Upper lobe of left lung (tissue), 6 donors: ENCODE measurements at regions not wholly inside any gene's neighbourhood (a gene's known extent, or its start where the extent isn't known, plus 50 kb on each side); places are given as distances from the start of the nearest gene placed in this dataset.

Experiments used
- ATAC-seq, 2 donors: fragments of 200-7000 bp; cut with Tn5 transposase; one replicate each; pipeline ENCODE4 v1.9.1; 2022; ENCODE audit warnings: mild to moderate bottlenecking in 2 of 2, moderate library complexity in 2 of 2; ENCODE audit not compliant: low FRiP score in 2 of 2
- DNase-seq, 2 donors: peaks; one replicate each; pipeline ENCODE4 v3.0.0-alpha.2; 2019 to 2020
- H3K27ac ChIP-seq, 4 donors: fragments of 200-600 bp; sonication (generic); one replicate each; pipeline ENCODE4 v1.5.1; 2016 to 2019
- H3K27me3 ChIP-seq, 4 donors: fragments of 200-600 bp; sonication (generic); one replicate each; pipeline ENCODE4 v1.5.1; 2017 to 2019
- H3K36me3 ChIP-seq, 4 donors: fragments of 200-600 bp; sonication (generic); one replicate each; pipeline ENCODE4 v1.5.1; 2016 to 2019
- H3K4me1 ChIP-seq, 4 donors: fragments of 200-600 bp; sonication (generic); one replicate each; pipeline ENCODE4 v1.5.1; 2018 to 2019
- H3K4me3 ChIP-seq, 4 donors: fragments of 200-600 bp; sonication (generic); one replicate each; pipeline ENCODE4 v1.5.1; 2017 to 2019; ENCODE audit warnings: mild to moderate bottlenecking in 2 of 4, moderate library complexity in 1 of 4
- H3K9me3 ChIP-seq, 4 donors: fragments of 200-600 bp; sonication (generic); one replicate each; pipeline ENCODE4 v1.5.1; 2018 to 2019
- EP300 ChIP-seq, 4 donors: sonication (generic); formaldehyde crosslinking; IDR thresholded peaks; one replicate each; pipeline ENCODE4 v1.5.1; 2017; ENCODE audit warnings: antibody characterized with exemption in 4 of 4, control low read depth in 2 of 4
- POLR2A ChIP-seq, 4 donors: fragments of 450-650 bp; IDR thresholded peaks; one replicate each; pipeline ENCODE4 v1.5.1; 2016 to 2017; ENCODE audit warnings: antibody characterized with exemption in 4 of 4, mild to moderate bottlenecking in 2 of 4
- POLR2AphosphoS5 ChIP-seq, 2 donors: sonication (generic); formaldehyde crosslinking; IDR thresholded peaks; one replicate each; pipeline ENCODE4 v1.5.1; 2017; ENCODE audit warnings: antibody characterized with exemption in 2 of 2
- WGBS, 2 donors: methylation state at CpG; one replicate each; pipeline ENCODE4 v1.1.5; 2017 to 2018; 5-methylcytosine and 5-hydroxymethylcytosine counted together
- TF ChIP-seq, protein P1 (sequence below), 6 experiments: fragments of 450-650 bp in 4 of 6; fragments of 200-600 bp in 2 of 6; sonication (generic) in 2 of 6; IDR thresholded peaks; one replicate each; pipeline ENCODE4 v1.5.1; 2016 to 2019; ENCODE audit warnings: antibody characterized with exemption in 6 of 6
- donor health status: DM: no; HTN: no; CAD: no; lungs with moderate emphysema.
- donor health status: DM: no; HTN: yes; CAD: no; lungs with severe emphysema.

DNA sequence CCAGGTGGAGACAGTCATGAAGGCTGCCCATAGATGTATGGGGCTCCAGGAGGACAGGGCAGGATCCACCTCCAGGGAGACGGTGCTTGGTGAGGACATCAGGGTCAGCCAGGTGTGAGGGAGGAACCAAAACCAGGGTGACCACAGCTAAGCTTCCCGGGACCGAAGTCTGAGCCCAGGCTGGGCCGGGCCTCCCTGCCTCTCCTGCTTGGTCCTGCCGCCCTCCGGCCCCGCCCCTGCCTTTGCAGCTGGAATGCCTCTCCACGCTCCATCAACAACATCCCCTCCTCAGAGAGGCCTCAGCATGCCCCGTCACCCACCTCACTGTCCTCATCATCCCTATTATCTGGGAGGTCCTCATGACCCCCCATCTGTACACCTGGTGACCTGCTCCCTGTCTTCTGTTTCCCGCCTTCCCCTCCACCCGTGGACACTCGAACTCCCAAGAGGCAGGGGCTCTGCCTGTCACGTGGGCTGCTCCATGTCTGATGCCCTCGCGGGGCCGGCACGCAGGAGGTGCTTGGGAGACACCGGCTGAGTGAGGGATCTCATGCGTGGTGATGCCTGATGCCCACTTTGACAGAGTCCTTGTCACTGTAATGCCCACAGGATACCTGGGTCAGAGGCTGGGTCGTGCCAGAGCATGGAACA is 59.4 kb downstream of the RTL6 start:
- Histone ChIP-seq H3K9me3 (no peaks in the 10 kb centered on the region), H3K4me1 (no peaks in the 10 kb centered on the region), H3K27ac (no peak overlapping the region), H3K27me3 (no peaks in the 10 kb centered on the region), H3K4me3 (no peak overlapping the region), H3K36me3 (no peaks in the 10 kb centered on the region)
- WGBS, 2 donors = 83 to 91% methylated on average over 19 to 20 of the region's 20 CpGs
- ATAC-seq (no peak), DNase-seq (no peak)
- TF ChIP-seq, protein P1, sequence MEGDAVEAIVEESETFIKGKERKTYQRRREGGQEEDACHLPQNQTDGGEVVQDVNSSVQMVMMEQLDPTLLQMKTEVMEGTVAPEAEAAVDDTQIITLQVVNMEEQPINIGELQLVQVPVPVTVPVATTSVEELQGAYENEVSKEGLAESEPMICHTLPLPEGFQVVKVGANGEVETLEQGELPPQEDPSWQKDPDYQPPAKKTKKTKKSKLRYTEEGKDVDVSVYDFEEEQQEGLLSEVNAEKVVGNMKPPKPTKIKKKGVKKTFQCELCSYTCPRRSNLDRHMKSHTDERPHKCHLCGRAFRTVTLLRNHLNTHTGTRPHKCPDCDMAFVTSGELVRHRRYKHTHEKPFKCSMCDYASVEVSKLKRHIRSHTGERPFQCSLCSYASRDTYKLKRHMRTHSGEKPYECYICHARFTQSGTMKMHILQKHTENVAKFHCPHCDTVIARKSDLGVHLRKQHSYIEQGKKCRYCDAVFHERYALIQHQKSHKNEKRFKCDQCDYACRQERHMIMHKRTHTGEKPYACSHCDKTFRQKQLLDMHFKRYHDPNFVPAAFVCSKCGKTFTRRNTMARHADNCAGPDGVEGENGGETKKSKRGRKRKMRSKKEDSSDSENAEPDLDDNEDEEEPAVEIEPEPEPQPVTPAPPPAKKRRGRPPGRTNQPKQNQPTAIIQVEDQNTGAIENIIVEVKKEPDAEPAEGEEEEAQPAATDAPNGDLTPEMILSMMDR (IDR thresholded peaks at IDR 0.05) = no peak
- TF ChIP-seq EP300 (IDR thresholded peaks at IDR 0.05) (no peak), POLR2AphosphoS5 (IDR thresholded peaks at IDR 0.05) (no peak), POLR2A (IDR thresholded peaks at IDR 0.05) (no peak)

DNA sequence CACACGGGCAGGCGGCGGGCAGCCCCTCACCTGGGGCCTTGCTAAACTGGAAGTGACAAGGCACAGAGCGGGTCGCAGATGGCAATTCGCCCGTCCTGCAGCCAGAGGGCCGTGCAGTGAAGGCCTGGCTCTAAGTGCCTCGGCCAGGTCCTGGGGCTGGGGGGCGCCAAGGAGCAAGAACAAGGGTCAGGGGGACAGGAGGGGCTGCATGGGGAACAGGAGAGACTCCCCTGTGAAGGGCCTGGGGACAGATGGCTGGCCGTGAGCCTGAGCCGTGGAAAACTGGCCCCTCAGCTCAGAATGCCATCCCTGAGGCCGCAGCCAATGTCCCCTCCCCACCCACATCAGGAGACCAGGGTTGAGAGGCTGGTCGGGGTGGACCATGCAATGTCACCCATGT is 60.0 kb downstream of the RTL6 start:
- WGBS, 2 donors = 84 to 85% methylated on average over 9 to 14 of the region's 14 CpGs
- TF ChIP-seq POLR2AphosphoS5 (IDR thresholded peaks at IDR 0.05) (no peak), POLR2A (IDR thresholded peaks at IDR 0.05) (no peak), EP300 (IDR thresholded peaks at IDR 0.05) (no peak)
- TF ChIP-seq, protein P1 (IDR thresholded peaks at IDR 0.05) = no peak
- DNase-seq (no peak), ATAC-seq (no peak)
- H3K4me3 ChIP-seq = no peak overlapping the region
- H3K9me3 ChIP-seq = no peaks in the 10 kb centered on the region
- H3K4me1 ChIP-seq = no peaks in the 10 kb centered on the region
- no peak overlapping the region for H3K27ac ChIP-seq
- no peaks in the 10 kb centered on the region for H3K36me3 ChIP-seq
- H3K27me3 ChIP-seq = no peaks in the 10 kb centered on the region

DNA sequence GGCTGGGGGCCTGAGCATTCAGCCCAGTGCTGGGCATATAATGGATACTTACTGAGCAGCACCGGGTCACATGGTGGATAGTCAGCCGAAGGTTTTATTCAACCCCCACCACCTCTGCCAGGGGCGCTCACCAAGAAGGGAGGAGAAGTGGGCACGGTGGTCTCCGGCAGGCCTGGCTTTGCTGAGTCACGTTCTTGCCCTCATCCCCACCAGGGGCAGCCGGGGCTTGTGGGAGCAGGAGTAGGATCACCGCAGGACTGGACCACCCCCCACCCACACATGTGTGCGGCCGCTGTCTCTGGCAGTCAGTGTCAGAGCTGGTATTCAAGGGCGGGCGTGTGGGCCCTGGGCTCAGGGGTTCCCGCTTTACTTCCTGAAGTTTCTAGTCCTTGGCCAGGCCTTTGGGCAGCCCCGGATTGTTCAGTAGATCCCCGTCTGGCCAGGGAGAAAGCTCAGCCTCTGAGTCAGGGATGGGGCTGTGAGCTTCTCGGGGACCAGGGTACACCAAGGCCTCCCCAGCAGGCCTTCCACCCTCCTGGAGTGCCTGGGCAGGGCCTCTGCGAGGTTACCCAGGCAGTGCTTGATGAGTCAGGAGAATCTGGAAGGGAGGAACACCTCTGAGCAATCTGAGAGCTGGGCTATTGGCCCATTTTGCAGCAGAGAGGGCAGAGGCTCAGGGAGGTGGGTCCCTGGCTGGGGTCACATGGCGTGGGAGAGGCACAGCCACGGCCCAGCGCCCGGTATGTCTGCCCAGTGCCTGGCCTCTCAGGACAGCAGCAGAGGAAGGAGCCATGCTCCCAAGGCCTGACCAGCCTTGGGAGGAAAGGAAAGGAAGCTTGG is 60.6 kb downstream of the RTL6 start:
- no peaks in the 10 kb centered on the region for H3K36me3 ChIP-seq
- H3K27ac ChIP-seq = no peak overlapping the region
- 93 to 100% methylated on average over 1 to 21 of the region's 21 CpGs for WGBS, 2 donors
- TF ChIP-seq, protein P1 (IDR thresholded peaks at IDR 0.05) = no peak
- TF ChIP-seq POLR2AphosphoS5 (IDR thresholded peaks at IDR 0.05) = no peak
- H3K4me1 ChIP-seq = no peaks in the 10 kb centered on the region
- H3K4me3 ChIP-seq = no peak overlapping the region
- H3K27me3 ChIP-seq = no peaks in the 10 kb centered on the region
- DNase-seq (no peak), ATAC-seq (no peak)
- no peaks in the 10 kb centered on the region for H3K9me3 ChIP-seq

DNA sequence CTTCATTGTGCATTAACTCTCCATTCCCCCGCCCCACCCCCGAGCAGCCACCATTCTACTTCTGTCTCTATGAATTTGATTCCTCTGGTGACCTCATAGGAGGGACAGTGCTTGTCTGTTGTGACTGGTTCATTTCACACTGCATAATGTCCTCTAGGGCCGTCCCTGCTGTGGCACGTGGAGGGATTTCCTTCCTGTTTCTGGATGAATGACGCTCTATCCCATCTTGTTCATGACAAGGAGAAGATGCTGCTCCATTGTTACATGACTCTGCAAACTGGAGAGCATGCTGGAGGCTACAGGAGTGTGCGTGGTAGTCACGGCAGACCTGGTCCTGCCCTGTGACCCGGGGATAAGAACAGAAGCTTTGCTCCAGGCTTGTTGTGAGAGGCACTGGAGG is 61.3 kb downstream of the RTL6 start:
- Histone ChIP-seq H3K4me3 (no peak overlapping the region), H3K4me1 (no peaks in the 10 kb centered on the region), H3K36me3 (no peaks in the 10 kb centered on the region), H3K27me3 (no peaks in the 10 kb centered on the region), H3K27ac (no peak overlapping the region), H3K9me3 (no peaks in the 10 kb centered on the region)
- no peak for TF ChIP-seq EP300 (IDR thresholded peaks at IDR 0.05)
- no peak for TF ChIP-seq POLR2AphosphoS5 (IDR thresholded peaks at IDR 0.05)
- no peak for TF ChIP-seq POLR2A (IDR thresholded peaks at IDR 0.05)
- TF ChIP-seq, protein P1 (IDR thresholded peaks at IDR 0.05) = no peak
- DNase-seq = no peak
- no peak for ATAC-seq
- 69 to 77% methylated on average over 7 to 8 of the region's 8 CpGs for WGBS, 2 donors
